ENCODE measurements at regions not wholly inside any gene's neighbourhood (a gene's known extent, or its start where the extent isn't known, plus 50 kb on each side); places are given as distances from the start of the nearest gene placed in this dataset.

DNA sequence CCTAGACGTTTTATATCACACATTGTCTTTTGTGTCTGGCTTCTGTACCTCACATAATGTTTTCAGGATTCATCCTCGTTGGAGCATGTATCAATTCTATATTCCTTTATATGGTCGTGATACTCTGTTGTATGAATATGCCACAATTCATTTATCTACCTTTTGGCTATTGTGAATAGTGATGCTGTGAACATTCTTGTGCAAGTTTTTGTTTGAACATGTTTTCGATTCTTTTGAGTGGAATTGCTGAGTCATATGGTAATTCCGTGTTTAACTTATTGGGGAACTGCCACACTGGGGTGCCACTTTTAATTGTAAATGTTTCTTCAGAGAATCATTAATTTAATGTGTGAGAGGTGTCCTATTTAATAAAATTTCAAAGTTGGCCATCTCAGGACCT, 101.2 kb downstream of the SLC35B3 start:
- TF ChIP-seq EZH2 (IDR thresholded peaks at IDR 0.05; ENCODE audit: insufficient read depth, poor library complexity, severe bottlenecking) (no peak), EZH2phosphoT487 (IDR thresholded peaks at IDR 0.05; ENCODE audit: insufficient read depth, low read depth) (no peak)
